Activated T-helper 1 cell treated with anti-CD3 and anti-CD28 coated beads, Interleukin-12 subunit alpha, Interleukin-12 subunit beta, Interleukin-2, Interleukin-4 antibody, amounts not matched to agents 30 ng/mL and 10 ng/mL and 1 ng/mL, durations not matched to agents 14 hours and 24 hours and 36 hours (primary cell): ENCODE measurements at regions not wholly inside any gene's neighbourhood (a gene's known extent, or its start where the extent isn't known, plus 50 kb on each side); places are given as distances from the start of the nearest gene placed in this dataset.
"Not testable (repeated sequence)": the region's sequence is repeated elsewhere in the genome, so short reads cannot be mapped to it uniquely, and the experiment has no call there.

ENCODE experiments used
- DNase-seq: peaks from one replicate; pipeline ENCODE4 v3.0.0; 2021; ENCODE audit warnings: low spot score
- H3K27ac Mint-ChIP-seq: one replicate; pipeline ENCODE4 v1.8.0; 2021; ENCODE audit warnings: mild to moderate bottlenecking, mixed read lengths
- H3K27me3 Mint-ChIP-seq: one replicate; pipeline ENCODE4 v1.8.0; 2022; ENCODE audit warnings: mild to moderate bottlenecking, moderate library complexity, mixed read lengths; ENCODE audit not compliant: insufficient read depth
- H3K36me3 Mint-ChIP-seq: one replicate; pipeline ENCODE4 v1.8.0; 2021; ENCODE audit warnings: low read depth, mixed read lengths
- H3K4me1 Mint-ChIP-seq: one replicate; pipeline ENCODE4 v1.8.0; 2021; ENCODE audit warnings: low read depth, mixed read lengths
- H3K4me3 Mint-ChIP-seq: one replicate; pipeline ENCODE4 v1.8.0; 2021; ENCODE audit warnings: mild to moderate bottlenecking, moderate library complexity, mixed read lengths
- H3K9me3 Mint-ChIP-seq: one replicate; pipeline ENCODE4 v1.8.0; 2021; ENCODE audit warnings: mixed read lengths
- intact Hi-C: fragments of 100-400 bp; cut with micrococcal nuclease; formaldehyde crosslinking; loops from one replicate; pipeline ENCODE4 v1.15.1; 2024

GRCh38 chr1:99514823-99515552, 130.9 kb upstream of the PALMD start:
- H3K27ac Mint-ChIP-seq, intact Hi-C loops, H3K27me3 Mint-ChIP-seq, H3K4me1 Mint-ChIP-seq, DNase-seq, H3K4me3 Mint-ChIP-seq, H3K9me3 Mint-ChIP-seq, H3K36me3 Mint-ChIP-seq: not testable (repeated sequence)

- Mint-ChIP-seq H3K9me3 (no peaks in the 10 kb centered on the region), H3K27ac (no peak overlapping the region), H3K36me3 (no peaks in the 10 kb centered on the region), H3K4me1 (no peaks in the 10 kb centered on the region), H3K4me3 (no peak overlapping the region), H3K27me3 (peaks cover 1% of the 10 kb centered on the region)
- DNase-seq, result no peak
- intact Hi-C loops, result no loop called here
Observed at GRCh38 chr1:99516141-99516540, 129.8 kb upstream of the PALMD start.

- Mint-ChIP-seq H3K36me3 (no peaks in the 10 kb centered on the region), H3K27me3 (peaks cover 10% of the 10 kb centered on the region), H3K4me3 (no peak overlapping the region), H3K9me3 (no peaks in the 10 kb centered on the region), H3K4me1 (no peaks in the 10 kb centered on the region), H3K27ac (no peak overlapping the region)
- intact Hi-C loops, result no loop called here
- no peak for DNase-seq
Observed at GRCh38 chr1:99520121-99520520, 125.8 kb upstream of the PALMD start.

GRCh38 chr1:99525331-99525730, 120.6 kb upstream of the PALMD start:
- Mint-ChIP-seq H3K27ac (no peak overlapping the region), H3K27me3 (peaks cover 12% of the 10 kb centered on the region), H3K4me3 (no peak overlapping the region), H3K36me3 (no peaks in the 10 kb centered on the region), H3K4me1 (no peaks in the 10 kb centered on the region), H3K9me3 (no peaks in the 10 kb centered on the region)
- intact Hi-C loops, result no loop called here
- no peak for DNase-seq

GRCh38 chr1:99527078-99527477, 118.8 kb upstream of the PALMD start:
- no peak overlapping the region for H3K27ac Mint-ChIP-seq
- intact Hi-C loops, result no loop called here
- H3K4me3 Mint-ChIP-seq, result no peak overlapping the region
- DNase-seq, result no peak
- H3K4me1 Mint-ChIP-seq, result no peaks in the 10 kb centered on the region
- no peaks in the 10 kb centered on the region for H3K36me3 Mint-ChIP-seq
- peaks cover 12% of the 10 kb centered on the region for H3K27me3 Mint-ChIP-seq
- H3K9me3 Mint-ChIP-seq, result no peaks in the 10 kb centered on the region

- DNase-seq, result no peak
- H3K9me3 Mint-ChIP-seq, result no peaks in the 10 kb centered on the region
- H3K27me3 Mint-ChIP-seq, result peaks cover 12% of the 10 kb centered on the region
- no peaks in the 10 kb centered on the region for H3K36me3 Mint-ChIP-seq
- H3K4me3 Mint-ChIP-seq, result no peak overlapping the region
- intact Hi-C loops, result no loop called here
- no peak overlapping the region for H3K27ac Mint-ChIP-seq
- H3K4me1 Mint-ChIP-seq, result no peaks in the 10 kb centered on the region
Observed at GRCh38 chr1:99527545-99527944, 118.4 kb upstream of the PALMD start.

- Mint-ChIP-seq H3K4me1 (no peaks in the 10 kb centered on the region), H3K27me3 (peaks cover 8% of the 10 kb centered on the region), H3K9me3 (no peaks in the 10 kb centered on the region), H3K4me3 (no peak overlapping the region), H3K27ac (no peak overlapping the region), H3K36me3 (no peaks in the 10 kb centered on the region)
- no peak for DNase-seq
- intact Hi-C loops, result no loop called here
Observed at GRCh38 chr1:99529002-99529401, 116.9 kb upstream of the PALMD start.

- Mint-ChIP-seq H3K27me3 (peaks cover 3% of the 10 kb centered on the region), H3K4me1 (no peaks in the 10 kb centered on the region), H3K27ac (no peak overlapping the region), H3K36me3 (no peaks in the 10 kb centered on the region), H3K4me3 (no peak overlapping the region), H3K9me3 (no peaks in the 10 kb centered on the region)
- intact Hi-C loops, result no loop called here
- no peak for DNase-seq
Observed at GRCh38 chr1:99531578-99532275, 114.2 kb upstream of the PALMD start.

- Mint-ChIP-seq H3K9me3 (no peaks in the 10 kb centered on the region), H3K36me3 (no peaks in the 10 kb centered on the region), H3K27me3 (peaks cover 3% of the 10 kb centered on the region), H3K4me3 (no peak overlapping the region), H3K4me1 (no peaks in the 10 kb centered on the region), H3K27ac (no peak overlapping the region)
- DNase-seq, result no peak
- intact Hi-C loops, result no loop called here
Observed at GRCh38 chr1:99532276-99532580, 113.7 kb upstream of the PALMD start.

GRCh38 chr1:99533909-99534637, 111.8 kb upstream of the PALMD start:
- intact Hi-C loops, result no loop called here
- Mint-ChIP-seq H3K36me3 (no peaks in the 10 kb centered on the region), H3K27me3 (no peaks in the 10 kb centered on the region), H3K4me3 (no peak overlapping the region), H3K9me3 (no peaks in the 10 kb centered on the region), H3K27ac (no peak overlapping the region), H3K4me1 (no peaks in the 10 kb centered on the region)
- no peak for DNase-seq

- no peaks in the 10 kb centered on the region for H3K9me3 Mint-ChIP-seq
- no peak for DNase-seq
- no peaks in the 10 kb centered on the region for H3K27me3 Mint-ChIP-seq
- intact Hi-C loops, result no loop called here
- H3K27ac Mint-ChIP-seq, result no peak overlapping the region
- H3K36me3 Mint-ChIP-seq, result no peaks in the 10 kb centered on the region
- H3K4me3 Mint-ChIP-seq, result no peak overlapping the region
- H3K4me1 Mint-ChIP-seq, result no peaks in the 10 kb centered on the region
Observed at GRCh38 chr1:99534638-99534930, 111.3 kb upstream of the PALMD start.

GRCh38 chr1:99535470-99536164, 110.3 kb upstream of the PALMD start:
- no peaks in the 10 kb centered on the region for H3K4me1 Mint-ChIP-seq
- no peak overlapping the region for H3K4me3 Mint-ChIP-seq
- no peaks in the 10 kb centered on the region for H3K36me3 Mint-ChIP-seq
- H3K27ac Mint-ChIP-seq, result no peak overlapping the region
- no peaks in the 10 kb centered on the region for H3K9me3 Mint-ChIP-seq
- peaks cover 1% of the 10 kb centered on the region for H3K27me3 Mint-ChIP-seq
- intact Hi-C loops, result no loop called here
- DNase-seq, result no peak
